ENCODE measurements at regions not wholly inside any gene's neighbourhood (a gene's known extent, or its start where the extent isn't known, plus 50 kb on each side); places are given as distances from the start of the nearest gene placed in this dataset.

GRCh38 chr3:109640146-109640652 lies 302.9 kb upstream of the DPPA4 start (continued):
- TF ChIP-seq, protein P1, sequence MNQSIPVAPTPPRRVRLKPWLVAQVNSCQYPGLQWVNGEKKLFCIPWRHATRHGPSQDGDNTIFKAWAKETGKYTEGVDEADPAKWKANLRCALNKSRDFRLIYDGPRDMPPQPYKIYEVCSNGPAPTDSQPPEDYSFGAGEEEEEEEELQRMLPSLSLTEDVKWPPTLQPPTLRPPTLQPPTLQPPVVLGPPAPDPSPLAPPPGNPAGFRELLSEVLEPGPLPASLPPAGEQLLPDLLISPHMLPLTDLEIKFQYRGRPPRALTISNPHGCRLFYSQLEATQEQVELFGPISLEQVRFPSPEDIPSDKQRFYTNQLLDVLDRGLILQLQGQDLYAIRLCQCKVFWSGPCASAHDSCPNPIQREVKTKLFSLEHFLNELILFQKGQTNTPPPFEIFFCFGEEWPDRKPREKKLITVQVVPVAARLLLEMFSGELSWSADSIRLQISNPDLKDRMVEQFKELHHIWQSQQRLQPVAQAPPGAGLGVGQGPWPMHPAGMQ (IDR thresholded peaks at IDR 0.05; ENCODE audit: borderline replicate concordance), result no peak
- TF ChIP-seq SUPT20H (IDR thresholded peaks at IDR 0.05; ENCODE audit: borderline replicate concordance, control insufficient read depth, low read depth, low read length) (no peak), PML (IDR thresholded peaks at IDR 0.05; ENCODE audit: low read length) (no peak)

- H3K79me2 ChIP-seq (ENCODE audit: control insufficient read depth, insufficient read depth, low read length), result no peaks in the 10 kb centered on the region
- FAIRE-seq, result no peak
- DNase-seq (ENCODE audit: low read depth, low spot score), result no peak
- ATAC-seq, result no peak
- POLR2A ChIA-PET, result no interaction called here
- no peak overlapping the region for H3K4me3 ChIP-seq
- no peak overlapping the region for H3K4me2 ChIP-seq (ENCODE audit: control insufficient read depth, insufficient read depth)
- intact Hi-C loops (cut with micrococcal nuclease; ENCODE audit: unreplicated experiment), result no loop called here
- H3K27ac ChIP-seq (ENCODE audit: control insufficient read depth, insufficient read depth), result no peak overlapping the region
- no peaks in the 10 kb centered on the region for H3K27me3 ChIP-seq (replicated peaks in 1 of 2; ENCODE audit: control insufficient read depth in 2 of 2, insufficient read depth in 2 of 2, low read length in 1 of 2)
- no peaks in the 10 kb centered on the region for H3K36me3 ChIP-seq (ENCODE audit: control insufficient read depth in 2 of 2, insufficient read depth in 2 of 2, low read length in 1 of 2)
- RAD21 ChIA-PET (ENCODE audit: unreplicated experiment), result interaction anchor here (0.7 kb wide), 1 partner anchor 255 kb away, joined by 4 read pairs; no protein-coding TSS in a partner anchor
- H3K9ac ChIP-seq (ENCODE audit: control insufficient read depth, insufficient read depth, low read length), result no peak overlapping the region
- H3K9me3 ChIP-seq (replicated peaks; ENCODE audit: control insufficient read depth, insufficient read depth, low read length), result no peaks in the 10 kb centered on the region
- H4K20me1 ChIP-seq (ENCODE audit: control insufficient read depth, insufficient read depth), result no peaks in the 10 kb centered on the region
- in situ Hi-C loops (cut with MboI), result no loop called here
- CTCF ChIA-PET, result interaction anchor here (0.6 kb wide), 1 partner anchor 23 kb away, joined by 3 read pairs; no protein-coding TSS in a partner anchor
- H2AFZ ChIP-seq (ENCODE audit: control insufficient read depth, low read depth, low read length), result no peak overlapping the region
- 0% methylated on average over 1 of the region's 1 CpG for WGBS (ENCODE audit: insufficient coverage, insufficient replicate concordance, low lambda C conversion rate, missing lambda C conversion rate)
- no TSS peak for BruUV-seq (replicated peaks)
- SMC1A ChIA-PET (ENCODE audit: uncharacterized antibody, unreplicated experiment), result no interaction called here
- H3K4me1 ChIP-seq (ENCODE audit: control insufficient read depth, insufficient read depth, low read length), result no peaks in the 10 kb centered on the region
- TF ChIP-seq, protein P2, sequence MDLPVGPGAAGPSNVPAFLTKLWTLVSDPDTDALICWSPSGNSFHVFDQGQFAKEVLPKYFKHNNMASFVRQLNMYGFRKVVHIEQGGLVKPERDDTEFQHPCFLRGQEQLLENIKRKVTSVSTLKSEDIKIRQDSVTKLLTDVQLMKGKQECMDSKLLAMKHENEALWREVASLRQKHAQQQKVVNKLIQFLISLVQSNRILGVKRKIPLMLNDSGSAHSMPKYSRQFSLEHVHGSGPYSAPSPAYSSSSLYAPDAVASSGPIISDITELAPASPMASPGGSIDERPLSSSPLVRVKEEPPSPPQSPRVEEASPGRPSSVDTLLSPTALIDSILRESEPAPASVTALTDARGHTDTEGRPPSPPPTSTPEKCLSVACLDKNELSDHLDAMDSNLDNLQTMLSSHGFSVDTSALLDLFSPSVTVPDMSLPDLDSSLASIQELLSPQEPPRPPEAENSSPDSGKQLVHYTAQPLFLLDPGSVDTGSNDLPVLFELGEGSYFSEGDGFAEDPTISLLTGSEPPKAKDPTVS (IDR thresholded peaks at IDR 0.05; ENCODE audit: low read depth, low read length), result no peak
- TF ChIP-seq GATAD2B (conservative IDR thresholded peaks at IDR 0.05; ENCODE audit: low read depth), result no peak
- TF ChIP-seq SMC3 (IDR thresholded peaks at IDR 0.05; ENCODE audit: borderline replicate concordance, low read length), result no peak
- TF ChIP-seq CHD1 (IDR thresholded peaks at IDR 0.05; ENCODE audit: low read depth, low read length), result no peak
- no peak for TF ChIP-seq ZNF622 (IDR thresholded peaks at IDR 0.05)
- no peak for TF ChIP-seq RUNX3 (IDR thresholded peaks at IDR 0.05; ENCODE audit: low read length)
- TF ChIP-seq E2F8 (IDR thresholded peaks at IDR 0.05; ENCODE audit: low read depth, partially characterized antibody), result no peak
- TF ChIP-seq, protein P3, sequence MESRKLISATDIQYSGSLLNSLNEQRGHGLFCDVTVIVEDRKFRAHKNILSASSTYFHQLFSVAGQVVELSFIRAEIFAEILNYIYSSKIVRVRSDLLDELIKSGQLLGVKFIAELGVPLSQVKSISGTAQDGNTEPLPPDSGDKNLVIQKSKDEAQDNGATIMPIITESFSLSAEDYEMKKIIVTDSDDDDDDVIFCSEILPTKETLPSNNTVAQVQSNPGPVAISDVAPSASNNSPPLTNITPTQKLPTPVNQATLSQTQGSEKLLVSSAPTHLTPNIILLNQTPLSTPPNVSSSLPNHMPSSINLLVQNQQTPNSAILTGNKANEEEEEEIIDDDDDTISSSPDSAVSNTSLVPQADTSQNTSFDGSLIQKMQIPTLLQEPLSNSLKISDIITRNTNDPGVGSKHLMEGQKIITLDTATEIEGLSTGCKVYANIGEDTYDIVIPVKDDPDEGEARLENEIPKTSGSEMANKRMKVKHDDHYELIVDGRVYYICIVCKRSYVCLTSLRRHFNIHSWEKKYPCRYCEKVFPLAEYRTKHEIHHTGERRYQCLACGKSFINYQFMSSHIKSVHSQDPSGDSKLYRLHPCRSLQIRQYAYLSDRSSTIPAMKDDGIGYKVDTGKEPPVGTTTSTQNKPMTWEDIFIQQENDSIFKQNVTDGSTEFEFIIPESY (IDR thresholded peaks at IDR 0.05), result no peak
- TF ChIP-seq FOXM1 (IDR thresholded peaks at IDR 0.05; ENCODE audit: low read depth, low read length), result no peak
- TF ChIP-seq EZH2 (IDR thresholded peaks at IDR 0.05; ENCODE audit: borderline replicate concordance, control insufficient read depth, low read depth, low read length), result no peak
Measured at GRCh38 chr3:109642025-109642424, 304.7 kb upstream of the DPPA4 start.

Data from GM12878 (cell line).